ENCODE measurements at regions not wholly inside any gene's neighbourhood (a gene's known extent, or its start where the extent isn't known, plus 50 kb on each side); places are given as distances from the start of the nearest gene placed in this dataset.

DNA sequence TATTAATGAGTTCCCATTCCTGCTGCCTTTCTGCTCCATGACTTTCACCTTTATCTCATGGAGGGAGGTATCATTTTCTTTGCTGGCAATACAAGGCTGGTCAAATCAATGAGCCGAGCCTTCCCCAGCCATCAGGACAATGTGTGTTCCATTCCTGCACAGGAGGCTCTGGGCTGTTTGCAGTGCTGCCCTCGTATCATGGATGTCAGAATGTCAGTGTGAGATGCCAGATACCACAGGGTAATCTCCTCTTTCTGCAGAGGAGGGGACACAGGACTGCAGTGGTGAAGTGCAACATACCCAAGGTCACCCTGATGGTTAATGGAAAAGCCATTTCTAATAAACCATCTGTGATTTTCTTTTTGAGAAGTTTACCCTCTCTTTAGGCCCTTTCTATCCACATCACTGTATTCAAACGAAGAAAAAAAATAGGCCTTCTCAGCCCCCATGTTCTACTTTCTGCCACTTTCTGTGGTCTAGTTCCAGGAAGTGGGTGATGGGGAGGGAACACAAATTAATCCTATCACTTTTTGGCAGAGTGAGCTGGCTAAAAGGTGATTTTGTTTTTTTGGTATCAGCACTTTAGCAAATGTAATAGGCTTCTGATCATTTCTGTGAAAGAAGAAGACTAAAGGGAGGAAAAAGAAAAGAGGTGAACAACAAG is 490.2 kb upstream of the BOD1L1 start (continued):
- TF ChIP-seq, protein P1, sequence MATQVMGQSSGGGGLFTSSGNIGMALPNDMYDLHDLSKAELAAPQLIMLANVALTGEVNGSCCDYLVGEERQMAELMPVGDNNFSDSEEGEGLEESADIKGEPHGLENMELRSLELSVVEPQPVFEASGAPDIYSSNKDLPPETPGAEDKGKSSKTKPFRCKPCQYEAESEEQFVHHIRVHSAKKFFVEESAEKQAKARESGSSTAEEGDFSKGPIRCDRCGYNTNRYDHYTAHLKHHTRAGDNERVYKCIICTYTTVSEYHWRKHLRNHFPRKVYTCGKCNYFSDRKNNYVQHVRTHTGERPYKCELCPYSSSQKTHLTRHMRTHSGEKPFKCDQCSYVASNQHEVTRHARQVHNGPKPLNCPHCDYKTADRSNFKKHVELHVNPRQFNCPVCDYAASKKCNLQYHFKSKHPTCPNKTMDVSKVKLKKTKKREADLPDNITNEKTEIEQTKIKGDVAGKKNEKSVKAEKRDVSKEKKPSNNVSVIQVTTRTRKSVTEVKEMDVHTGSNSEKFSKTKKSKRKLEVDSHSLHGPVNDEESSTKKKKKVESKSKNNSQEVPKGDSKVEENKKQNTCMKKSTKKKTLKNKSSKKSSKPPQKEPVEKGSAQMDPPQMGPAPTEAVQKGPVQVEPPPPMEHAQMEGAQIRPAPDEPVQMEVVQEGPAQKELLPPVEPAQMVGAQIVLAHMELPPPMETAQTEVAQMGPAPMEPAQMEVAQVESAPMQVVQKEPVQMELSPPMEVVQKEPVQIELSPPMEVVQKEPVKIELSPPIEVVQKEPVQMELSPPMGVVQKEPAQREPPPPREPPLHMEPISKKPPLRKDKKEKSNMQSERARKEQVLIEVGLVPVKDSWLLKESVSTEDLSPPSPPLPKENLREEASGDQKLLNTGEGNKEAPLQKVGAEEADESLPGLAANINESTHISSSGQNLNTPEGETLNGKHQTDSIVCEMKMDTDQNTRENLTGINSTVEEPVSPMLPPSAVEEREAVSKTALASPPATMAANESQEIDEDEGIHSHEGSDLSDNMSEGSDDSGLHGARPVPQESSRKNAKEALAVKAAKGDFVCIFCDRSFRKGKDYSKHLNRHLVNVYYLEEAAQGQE (IDR thresholded peaks at IDR 0.05; ENCODE audit: low read depth, low read length), result no peak
- TF ChIP-seq NFIC (IDR thresholded peaks at IDR 0.05; ENCODE audit: borderline replicate concordance), result no peak

GRCh38 chr4:14124816-14125215 is 497.3 kb upstream of the BOD1L1 start:
- H3K4me3 ChIP-seq (ENCODE audit: low read depth in 2 of 2, low read length in 1 of 2), result no peak overlapping the region
- no peak overlapping the region for H3K4me2 ChIP-seq
- CTCF ChIA-PET, result no interaction called here
- H3K9ac ChIP-seq, result no peak overlapping the region
- H2AFZ ChIP-seq (ENCODE audit: low read depth), result no peak overlapping the region
- 89% methylated on average over 2 of the region's 2 CpGs for WGBS (ENCODE audit: low lambda C conversion rate)
- no peaks in the 10 kb centered on the region for H3K27me3 ChIP-seq (ENCODE audit: insufficient read depth)
- no peaks in the 10 kb centered on the region for H3F3A ChIP-seq (replicated peaks; ENCODE audit: insufficient read depth)
- no peaks in the 10 kb centered on the region for H3K9me2 ChIP-seq
- H3K9me3 ChIP-seq, result no peaks in the 10 kb centered on the region
- no peak for DNase-seq
- POLR2A ChIA-PET, result no interaction called here
- TF ChIP-seq FOSL2 (IDR thresholded peaks at IDR 0.05; ENCODE audit: borderline replicate concordance, low read depth) (no peak), CHD2 (IDR thresholded peaks at IDR 0.05; ENCODE audit: low read length, partially characterized antibody) (no peak), TAF1 (IDR thresholded peaks at IDR 0.05; ENCODE audit: borderline replicate concordance, low read depth, low read length) (no peak), EZH2phosphoT487 (IDR thresholded peaks at IDR 0.05; ENCODE audit: borderline replicate concordance, low read depth) (no peak), RCOR1 (IDR thresholded peaks at IDR 0.05; ENCODE audit: low read length) (no peak), NFIC (IDR thresholded peaks at IDR 0.05; ENCODE audit: borderline replicate concordance) (no peak), SMC3 (IDR thresholded peaks at IDR 0.05; ENCODE audit: low read depth, low read length) (no peak), RAD21 (IDR thresholded peaks at IDR 0.05; ENCODE audit: low read length) (no peak)
- H3K36me3 ChIP-seq (replicated peaks in 1 of 2; ENCODE audit: control insufficient read depth in 1 of 2, insufficient read depth in 2 of 2, low read length in 1 of 2), result peaks cover 4 to 19% of the 10 kb centered on the region in 2 experiments
- no peaks in the 10 kb centered on the region for H4K20me1 ChIP-seq (ENCODE audit: insufficient read depth)
- H3K4me1 ChIP-seq (ENCODE audit: control insufficient read depth in 1 of 2, insufficient read depth in 2 of 2, low read depth in 1 of 2, low read length in 1 of 2), result no peaks in the 10 kb centered on the region
- peaks cover 52% of the 10 kb centered on the region for H3K79me2 ChIP-seq (ENCODE audit: insufficient read depth)
- H3K27ac ChIP-seq (ENCODE audit: low read depth in 2 of 2, low read length in 1 of 2), result no peak overlapping the region

DNA sequence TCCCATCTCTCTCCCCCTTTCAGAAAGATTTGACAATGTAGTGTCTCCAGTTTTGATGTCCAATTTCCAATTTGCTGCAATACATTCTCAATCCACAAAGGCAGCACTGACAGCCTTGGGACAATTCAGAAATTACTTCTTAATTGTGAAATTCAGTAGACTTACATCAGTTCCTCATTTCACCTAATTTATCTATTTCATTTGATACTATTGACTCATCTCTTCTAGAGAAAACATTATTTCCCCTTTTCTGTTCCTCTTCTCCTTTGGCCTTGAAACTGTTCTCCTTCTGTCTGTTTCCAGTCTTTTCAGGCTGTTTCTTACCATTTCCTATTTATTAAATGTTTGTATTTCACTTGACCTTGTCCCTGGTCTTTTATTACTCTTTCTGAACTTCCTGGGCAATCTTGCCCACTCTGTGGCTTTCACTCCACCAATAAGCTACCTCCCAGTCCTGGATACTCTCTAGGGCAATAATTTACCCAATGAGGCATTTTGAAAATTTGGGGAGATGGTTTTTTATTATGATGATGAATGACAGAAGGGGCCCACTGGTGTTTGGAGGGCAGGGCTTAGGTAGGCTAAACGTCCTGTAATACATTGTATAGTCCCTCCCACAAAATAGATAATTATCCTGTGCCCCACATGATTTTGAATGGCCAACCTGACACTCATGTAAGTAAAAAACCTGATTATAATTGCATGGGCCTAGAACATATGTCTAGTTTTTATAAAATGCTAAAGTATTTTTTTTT is 498.0 kb upstream of the BOD1L1 start:
- Histone ChIP-seq H3K27ac (ENCODE audit: low read depth in 2 of 2, low read length in 1 of 2) (no peak overlapping the region), H2AFZ (ENCODE audit: low read depth) (no peak overlapping the region), H3K36me3 (replicated peaks in 1 of 2; ENCODE audit: control insufficient read depth in 1 of 2, insufficient read depth in 2 of 2, low read length in 1 of 2) (peaks cover 4 to 18% of the 10 kb centered on the region in 2 experiments), H3K9me2 (no peaks in the 10 kb centered on the region), H3K9me3 (no peaks in the 10 kb centered on the region), H3K79me2 (ENCODE audit: insufficient read depth) (peaks cover 47% of the 10 kb centered on the region), H4K20me1 (ENCODE audit: insufficient read depth) (no peaks in the 10 kb centered on the region), H3F3A (replicated peaks; ENCODE audit: insufficient read depth) (peaks cover 6% of the 10 kb centered on the region), H3K4me1 (ENCODE audit: control insufficient read depth in 1 of 2, insufficient read depth in 2 of 2, low read depth in 1 of 2, low read length in 1 of 2) (peaks cover 0 to 6% of the 10 kb centered on the region in 2 experiments; a peak in 1 of 4 replicates), H3K4me3 (ENCODE audit: low read depth in 2 of 2, low read length in 1 of 2) (no peak overlapping the region), H3K9ac (no peak overlapping the region), H3K4me2 (no peak overlapping the region), H3K27me3 (ENCODE audit: insufficient read depth) (no peaks in the 10 kb centered on the region)
- POLR2A ChIA-PET, result no interaction called here
- CTCF ChIA-PET, result no interaction called here
- DNase-seq, result no peak
- 75% methylated on average over 1 of the region's 1 CpG for WGBS (ENCODE audit: low lambda C conversion rate)
- TF ChIP-seq YY1 (IDR thresholded peaks at IDR 0.05; ENCODE audit: low read depth) (no peak), FOXJ3 (CRISPR knock-in tag; IDR thresholded peaks at IDR 0.05) (no peak), TAF1 (IDR thresholded peaks at IDR 0.05; ENCODE audit: borderline replicate concordance, low read depth, low read length) (no peak), MXI1 (IDR thresholded peaks at IDR 0.05; ENCODE audit: low read depth, low read length) (no peak), CHD2 (IDR thresholded peaks at IDR 0.05; ENCODE audit: low read length, partially characterized antibody) (no peak), GABPA (IDR thresholded peaks at IDR 0.05; ENCODE audit: low read depth) (no peak), SIN3A (IDR thresholded peaks at IDR 0.05; ENCODE audit: borderline replicate concordance, low read depth, low read length) (no peak)
- TF ChIP-seq, protein P2, sequence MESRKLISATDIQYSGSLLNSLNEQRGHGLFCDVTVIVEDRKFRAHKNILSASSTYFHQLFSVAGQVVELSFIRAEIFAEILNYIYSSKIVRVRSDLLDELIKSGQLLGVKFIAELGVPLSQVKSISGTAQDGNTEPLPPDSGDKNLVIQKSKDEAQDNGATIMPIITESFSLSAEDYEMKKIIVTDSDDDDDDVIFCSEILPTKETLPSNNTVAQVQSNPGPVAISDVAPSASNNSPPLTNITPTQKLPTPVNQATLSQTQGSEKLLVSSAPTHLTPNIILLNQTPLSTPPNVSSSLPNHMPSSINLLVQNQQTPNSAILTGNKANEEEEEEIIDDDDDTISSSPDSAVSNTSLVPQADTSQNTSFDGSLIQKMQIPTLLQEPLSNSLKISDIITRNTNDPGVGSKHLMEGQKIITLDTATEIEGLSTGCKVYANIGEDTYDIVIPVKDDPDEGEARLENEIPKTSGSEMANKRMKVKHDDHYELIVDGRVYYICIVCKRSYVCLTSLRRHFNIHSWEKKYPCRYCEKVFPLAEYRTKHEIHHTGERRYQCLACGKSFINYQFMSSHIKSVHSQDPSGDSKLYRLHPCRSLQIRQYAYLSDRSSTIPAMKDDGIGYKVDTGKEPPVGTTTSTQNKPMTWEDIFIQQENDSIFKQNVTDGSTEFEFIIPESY (IDR thresholded peaks at IDR 0.05; ENCODE audit: borderline replicate concordance, low read depth), result no peak
- TF ChIP-seq, protein P3, sequence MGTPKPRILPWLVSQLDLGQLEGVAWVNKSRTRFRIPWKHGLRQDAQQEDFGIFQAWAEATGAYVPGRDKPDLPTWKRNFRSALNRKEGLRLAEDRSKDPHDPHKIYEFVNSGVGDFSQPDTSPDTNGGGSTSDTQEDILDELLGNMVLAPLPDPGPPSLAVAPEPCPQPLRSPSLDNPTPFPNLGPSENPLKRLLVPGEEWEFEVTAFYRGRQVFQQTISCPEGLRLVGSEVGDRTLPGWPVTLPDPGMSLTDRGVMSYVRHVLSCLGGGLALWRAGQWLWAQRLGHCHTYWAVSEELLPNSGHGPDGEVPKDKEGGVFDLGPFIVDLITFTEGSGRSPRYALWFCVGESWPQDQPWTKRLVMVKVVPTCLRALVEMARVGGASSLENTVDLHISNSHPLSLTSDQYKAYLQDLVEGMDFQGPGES (IDR thresholded peaks at IDR 0.05; ENCODE audit: low read depth, low read length), result no peak

All from SK-N-SH (cell line).